Right renal pelvis (tissue), 4 donors: ENCODE measurements at regions not wholly inside any gene's neighbourhood (a gene's known extent, or its start where the extent isn't known, plus 50 kb on each side); places are given as distances from the start of the nearest gene placed in this dataset.

ENCODE experiments used
- DNase-seq, 4 donors: peaks; one replicate each; pipeline ENCODE4 v3.0.0-alpha.2; 2013; ENCODE audit warnings: low read depth in 4 of 4, low spot score in 3 of 4, missing footprints in 1 of 4

DNA sequence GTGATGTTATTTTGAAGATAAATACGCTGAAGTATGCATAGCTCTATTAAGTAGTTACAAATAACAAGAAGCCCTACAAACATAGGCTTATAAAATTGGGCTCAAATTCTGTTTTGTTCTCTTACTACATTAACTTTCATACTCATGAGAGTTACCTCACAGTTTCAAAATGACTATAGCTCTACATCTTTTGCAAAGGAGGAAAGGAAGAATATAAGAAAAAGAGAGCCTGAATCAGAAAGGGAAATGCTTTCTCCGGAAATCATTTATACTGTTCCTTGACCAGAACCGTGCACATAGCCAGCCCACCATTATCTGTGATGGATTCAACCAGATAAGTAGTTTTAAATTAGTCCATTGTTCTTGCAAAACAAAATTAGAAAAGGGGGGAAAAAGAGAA lies 1252.1 kb downstream of the NCAM2 start:
- no peak for DNase-seq

DNA sequence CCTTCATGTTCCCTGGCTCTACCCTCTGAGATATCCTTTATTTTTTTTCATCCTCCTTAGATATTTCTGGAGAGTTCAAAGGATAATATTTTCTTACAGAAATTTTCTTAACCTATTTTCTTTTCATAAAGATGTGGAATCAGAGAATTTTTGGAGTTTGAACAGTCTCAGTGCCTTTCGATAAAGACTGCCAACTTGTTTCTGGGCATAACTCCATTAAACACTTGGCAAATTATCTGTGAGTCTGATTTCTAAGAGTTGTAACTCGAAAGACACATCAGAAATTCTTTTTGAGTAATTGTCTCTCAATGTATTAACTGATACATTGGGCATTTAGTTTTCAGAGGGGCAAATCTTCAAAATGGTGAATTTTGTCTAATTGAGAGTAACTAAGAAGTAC lies 1255.6 kb downstream of the NCAM2 start:
- no peak for DNase-seq

DNA sequence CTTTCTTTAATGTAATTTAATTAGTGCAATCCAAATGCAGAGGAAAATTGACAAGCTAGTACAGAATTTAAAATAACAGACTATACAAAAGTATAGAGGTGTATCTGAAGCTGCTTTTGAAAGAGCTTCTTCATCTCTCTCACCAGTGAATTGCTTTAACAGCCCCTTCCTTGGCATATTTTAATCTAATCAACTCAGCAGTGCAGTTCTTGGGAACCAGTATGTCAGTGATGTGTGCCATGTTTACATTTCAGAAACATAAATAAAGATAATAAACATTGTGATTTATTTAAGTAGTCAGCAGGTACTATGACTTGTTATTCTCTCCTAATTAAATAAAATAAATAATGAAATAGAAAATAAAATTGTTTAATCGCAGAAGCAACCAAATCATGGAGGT lies 1260.6 kb downstream of the NCAM2 start:
- DNase-seq = no peak

DNA sequence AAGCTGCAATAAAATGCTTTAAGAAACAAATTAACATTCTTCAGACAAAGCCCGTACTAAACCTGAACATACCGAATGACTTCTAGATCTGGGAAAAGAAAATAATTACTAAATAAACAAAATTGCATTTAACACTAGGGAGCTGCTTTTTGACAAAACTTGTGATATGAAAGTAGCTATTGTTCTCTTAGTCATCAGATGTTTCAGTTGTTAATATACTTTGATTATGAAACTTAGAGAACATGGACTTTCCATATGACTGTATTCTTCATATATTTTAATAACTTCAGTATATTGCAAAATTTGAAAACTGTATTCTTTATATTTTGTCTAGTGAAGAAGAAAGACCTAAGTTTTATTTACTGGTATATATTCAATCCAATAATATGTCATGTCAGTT lies 1262.1 kb downstream of the NCAM2 start:
- no peak for DNase-seq

DNA sequence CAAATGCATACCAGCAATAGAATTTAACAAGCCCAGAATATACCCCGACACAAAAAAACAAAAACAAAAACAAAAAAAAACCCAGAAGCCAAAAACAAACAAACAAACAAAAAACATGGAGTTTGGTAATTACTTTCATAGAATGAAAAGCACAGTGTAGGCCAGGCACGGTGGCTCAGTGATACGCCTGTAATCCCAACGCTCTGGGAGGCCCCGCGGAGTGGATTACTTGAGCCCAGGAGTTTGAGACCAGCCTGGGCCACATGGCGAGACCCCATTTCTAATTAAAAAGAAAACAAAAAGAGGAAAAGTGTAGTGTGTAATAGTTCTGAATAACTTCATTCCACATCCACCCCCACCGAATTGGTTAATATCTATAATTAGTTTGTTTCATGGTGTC lies 1265.7 kb downstream of the NCAM2 start:
- DNase-seq = no peak

DNA sequence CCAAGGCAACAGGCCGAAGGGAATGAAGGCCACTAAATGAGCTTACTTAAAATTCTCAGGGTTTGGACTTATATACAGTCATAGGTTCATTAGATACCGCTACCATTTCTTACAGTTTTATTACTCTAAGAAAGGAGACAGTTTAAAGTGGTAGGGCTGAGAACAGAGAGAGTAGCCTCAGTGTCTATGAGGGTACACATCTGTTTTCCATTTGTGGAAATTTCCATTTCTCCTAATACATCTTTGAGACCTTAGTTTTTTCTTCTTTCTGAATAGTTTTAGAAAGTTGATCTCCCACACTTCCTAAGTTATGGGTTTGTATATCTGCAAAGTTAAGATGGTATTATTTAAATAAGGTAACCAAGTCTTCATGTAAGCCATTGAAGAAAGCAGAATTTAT lies 1279.1 kb downstream of the NCAM2 start:
- DNase-seq = no peak

DNA sequence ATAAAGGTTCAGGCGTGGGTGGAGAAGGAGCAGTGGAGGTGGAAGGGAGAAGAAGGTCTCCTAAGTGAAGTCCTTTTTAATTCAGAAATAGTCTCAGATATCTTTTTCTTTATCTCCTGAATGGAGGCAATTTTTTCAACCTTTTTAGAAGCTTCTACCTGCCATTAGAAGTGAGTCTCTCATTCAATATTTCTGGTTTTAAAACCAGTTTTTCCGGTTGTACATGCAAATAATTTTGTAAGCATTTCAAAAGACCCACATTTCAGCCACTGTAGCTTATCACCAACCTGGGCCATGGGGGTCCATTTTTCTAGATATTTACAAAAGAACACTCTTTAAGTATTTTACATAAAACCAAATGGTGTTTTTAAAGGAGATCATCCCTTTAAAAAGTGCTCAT lies 1280.2 kb downstream of the NCAM2 start:
- DNase-seq = no peak

DNA sequence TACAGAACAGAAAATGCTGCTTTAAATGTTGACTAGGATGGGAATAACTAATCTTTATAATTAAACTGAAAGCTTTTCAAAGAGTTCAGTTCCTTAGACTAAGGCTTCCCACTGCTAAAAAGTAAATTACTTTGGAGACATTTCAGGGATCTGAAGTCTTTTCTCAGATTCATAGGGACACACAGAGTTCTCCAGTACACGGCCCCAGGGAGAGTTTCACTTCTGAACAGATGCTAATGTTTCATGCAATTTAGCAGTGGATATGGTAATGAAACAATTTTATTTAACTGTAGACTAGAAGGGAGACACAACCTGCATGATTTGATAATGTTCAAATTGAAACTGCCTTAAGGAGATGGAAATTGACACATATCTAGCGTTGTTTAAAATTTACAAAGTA lies 1282.6 kb downstream of the NCAM2 start:
- DNase-seq = no peak

DNA sequence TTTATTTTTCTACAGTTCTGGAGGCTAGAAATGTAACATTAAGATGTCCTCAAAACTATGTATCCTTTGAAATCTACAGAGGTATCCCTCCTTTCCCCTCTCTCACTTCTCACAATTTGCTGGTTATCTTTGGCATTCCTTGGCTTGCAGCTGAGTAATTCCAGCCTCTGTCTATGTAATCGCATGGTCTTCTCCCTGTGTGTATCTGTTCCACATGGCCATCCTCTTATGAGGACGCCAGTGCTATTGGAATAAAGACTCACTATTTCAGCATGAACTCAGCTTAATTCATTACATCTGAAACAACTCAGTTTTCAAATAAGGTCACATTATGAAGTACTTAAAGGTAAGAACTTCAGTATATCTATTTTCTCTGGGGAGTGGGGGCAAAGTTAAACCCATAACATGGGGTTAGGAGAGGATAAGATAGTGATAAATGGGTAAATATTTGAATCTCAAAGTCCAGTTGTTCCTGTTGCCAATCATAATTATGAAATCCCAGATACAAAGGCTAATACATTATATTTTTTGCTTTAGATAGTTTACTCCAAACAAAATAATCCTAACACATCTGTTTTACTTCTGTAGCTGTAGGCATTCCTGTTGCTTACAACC lies 1290.8 kb downstream of the NCAM2 start:
- no peak for DNase-seq

DNA sequence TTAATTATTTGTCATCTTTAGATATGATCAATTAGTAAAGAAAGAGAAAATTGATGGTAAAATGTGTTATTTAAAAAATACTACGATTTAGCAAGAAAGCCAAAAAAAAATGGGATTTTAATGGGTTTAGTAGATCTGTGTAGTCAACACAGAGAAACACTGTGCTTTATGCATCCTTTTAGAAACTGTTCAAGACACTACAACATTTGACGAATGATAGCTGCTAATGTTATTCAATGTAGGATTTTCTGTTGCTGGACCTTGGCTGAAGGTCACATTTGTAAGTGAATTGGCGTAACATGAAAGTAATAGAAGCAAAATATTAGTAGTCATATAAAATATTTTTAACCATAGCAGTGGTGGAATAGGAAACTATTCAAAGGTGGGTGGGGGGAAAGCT lies 1293.9 kb downstream of the NCAM2 start:
- no peak for DNase-seq

DNA sequence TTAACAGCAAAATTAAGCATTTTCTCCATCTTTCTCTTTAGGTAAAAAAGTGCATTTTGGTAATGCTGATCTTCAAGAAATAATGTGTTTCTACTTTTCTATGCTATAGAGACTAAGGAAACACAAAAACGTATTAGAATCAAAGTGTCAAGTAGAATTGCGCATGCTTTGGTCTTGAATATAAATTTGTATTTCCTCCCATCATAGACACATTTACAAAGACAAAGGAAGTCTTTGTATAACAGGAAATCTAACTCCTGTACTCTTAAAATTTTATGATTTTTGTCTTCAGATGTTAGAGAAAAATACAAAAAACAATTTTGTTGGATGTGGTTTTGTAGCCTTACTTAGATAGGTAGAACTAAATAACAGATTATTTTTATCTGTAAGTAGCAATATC lies 1299.4 kb downstream of the NCAM2 start:
- no peak for DNase-seq

DNA sequence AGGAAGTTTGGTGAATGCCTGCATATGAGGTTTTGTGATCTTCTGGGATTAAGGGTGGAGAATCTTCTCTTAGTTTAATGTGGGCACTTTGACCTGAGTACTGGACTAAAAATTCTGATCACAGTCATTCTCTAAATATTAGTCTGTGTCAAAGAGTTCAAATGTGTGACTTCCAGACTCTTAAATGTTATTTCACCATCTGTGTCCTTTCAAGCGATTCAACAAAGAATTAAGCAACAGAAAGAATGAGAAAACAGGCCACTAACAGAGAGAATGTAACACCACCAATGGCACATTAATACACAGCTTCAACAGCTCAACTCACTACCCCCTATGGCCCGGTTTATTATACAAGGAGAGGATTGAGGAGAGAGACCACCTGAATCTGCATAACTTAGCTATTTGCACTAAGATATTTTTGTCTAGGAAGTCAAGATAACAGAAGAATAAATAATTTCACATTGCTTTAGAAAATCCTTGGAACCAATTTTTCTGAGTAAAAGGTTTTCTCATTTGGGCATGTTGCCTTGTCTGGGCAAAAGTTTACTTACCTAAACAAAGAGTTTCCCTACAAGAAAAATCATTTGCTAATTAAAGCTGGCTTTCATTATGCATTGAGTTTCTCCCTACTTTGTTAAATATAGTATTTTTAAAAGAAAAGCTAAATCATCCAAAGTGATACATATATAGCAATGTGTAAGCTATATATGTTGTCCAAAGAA lies 1313.7 kb downstream of the NCAM2 start:
- DNase-seq = no peak

DNA sequence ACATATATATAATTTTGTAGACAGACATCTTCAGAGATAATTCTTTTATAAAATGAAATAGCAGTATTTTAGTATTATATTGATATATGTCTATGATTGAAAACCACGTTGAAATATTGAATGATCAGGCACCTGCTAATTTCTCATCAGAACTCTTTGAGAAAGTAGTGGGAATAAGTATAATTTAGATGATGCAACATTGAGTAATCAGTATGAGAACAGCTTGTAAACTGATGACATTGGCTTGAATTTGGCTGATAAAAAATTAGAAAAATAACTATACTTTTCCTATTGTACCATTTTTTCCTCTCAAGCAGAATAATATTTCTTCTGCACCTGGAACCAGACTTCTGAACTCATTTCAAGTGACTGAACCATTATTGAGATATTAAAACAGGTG lies 1316.8 kb downstream of the NCAM2 start:
- no peak for DNase-seq

DNA sequence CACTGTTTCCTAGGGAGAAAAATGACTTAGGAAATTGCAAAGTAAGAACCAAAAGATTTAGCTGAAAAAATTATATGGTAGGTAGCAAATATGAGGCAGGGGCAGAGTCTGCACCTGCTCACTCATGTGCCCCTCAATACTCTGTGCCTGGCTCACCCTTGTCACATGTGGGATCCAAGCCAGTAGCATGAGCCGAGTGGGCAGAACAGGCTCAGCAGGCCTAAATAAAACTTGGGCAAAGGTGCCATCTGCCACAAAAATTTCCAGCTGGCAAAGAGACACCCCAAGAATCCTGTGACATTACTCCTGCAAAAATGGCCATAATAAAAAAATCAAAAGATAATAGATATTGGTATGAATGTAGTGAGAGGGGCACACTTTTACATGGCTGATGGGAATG lies 1321.2 kb downstream of the NCAM2 start:
- DNase-seq = no peak

DNA sequence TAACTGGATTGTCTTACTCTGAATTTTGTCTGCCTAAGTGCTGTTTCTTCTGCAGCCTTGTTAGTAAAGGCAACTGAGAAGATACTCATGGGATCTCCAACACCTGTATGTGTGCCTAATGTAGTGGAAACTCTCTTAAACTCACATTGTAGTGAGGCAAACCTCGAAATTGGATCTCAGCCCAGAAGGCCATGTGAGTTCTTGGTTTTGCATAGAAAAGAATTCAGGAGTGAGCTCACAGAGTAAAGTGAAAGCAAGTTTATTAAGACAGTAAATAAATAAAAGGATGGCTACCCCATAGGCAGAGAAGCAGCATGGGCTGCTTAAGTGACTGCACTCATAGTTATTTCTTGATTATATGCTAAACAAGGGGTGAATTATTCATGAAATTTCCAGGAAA lies 1344.7 kb downstream of the NCAM2 start:
- no peak for DNase-seq

DNA sequence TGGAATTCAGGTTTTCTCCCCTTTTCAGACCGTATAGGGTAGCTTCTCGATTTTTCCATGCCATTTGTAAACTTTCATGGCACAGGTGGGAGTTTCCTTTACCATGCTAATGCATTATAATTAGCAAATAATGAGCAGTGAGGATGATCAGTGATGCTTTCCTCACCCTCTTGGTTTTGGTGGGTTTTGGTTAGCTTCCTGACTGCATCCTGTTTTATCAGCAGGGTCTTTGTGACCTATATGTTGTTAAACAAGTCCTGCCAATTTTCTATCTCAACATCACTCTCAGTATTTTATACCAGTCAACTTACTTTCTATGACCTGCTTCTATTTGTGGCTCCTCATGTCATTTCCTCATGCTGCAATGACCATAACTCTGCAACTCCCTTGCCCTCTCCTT lies 1345.1 kb downstream of the NCAM2 start:
- DNase-seq = no peak

DNA sequence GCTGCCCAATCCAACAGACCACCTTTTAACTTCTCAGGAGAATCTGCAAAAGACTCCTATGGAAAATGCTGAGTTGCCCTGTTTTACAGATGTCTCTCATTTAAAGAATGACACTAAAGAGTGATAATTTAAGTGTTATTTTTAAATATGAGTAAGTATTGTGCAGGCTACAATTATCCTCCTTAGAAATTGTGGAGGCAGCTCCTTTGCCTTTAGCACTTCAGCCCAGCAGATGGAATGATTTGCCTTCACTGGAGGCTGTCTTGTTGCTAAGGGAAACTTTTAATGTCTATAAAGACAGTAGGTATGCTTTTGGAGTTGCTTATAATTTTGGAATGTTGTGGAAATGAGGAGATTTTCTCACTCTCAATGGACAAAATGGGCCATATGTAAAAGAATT lies 1345.5 kb downstream of the NCAM2 start:
- DNase-seq = no peak

DNA sequence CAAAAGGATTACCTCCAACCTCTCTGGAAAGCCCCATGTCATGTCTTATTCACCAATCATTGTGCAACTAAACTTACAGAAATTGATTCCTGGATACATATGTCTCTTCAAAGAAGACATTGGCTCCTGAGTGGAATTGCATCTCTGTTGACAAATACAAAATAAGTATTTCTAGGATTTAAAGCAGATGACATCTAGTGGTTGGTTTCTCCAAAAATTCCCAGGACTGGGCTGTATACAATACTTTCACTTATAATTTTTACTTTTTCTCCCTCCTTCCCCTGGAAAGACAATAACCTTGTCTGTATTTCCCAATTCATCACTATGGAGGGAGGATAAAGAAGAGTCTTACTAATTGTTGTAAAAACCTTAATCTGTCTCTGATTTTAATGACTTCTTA lies 1347.4 kb downstream of the NCAM2 start:
- DNase-seq = no peak

DNA sequence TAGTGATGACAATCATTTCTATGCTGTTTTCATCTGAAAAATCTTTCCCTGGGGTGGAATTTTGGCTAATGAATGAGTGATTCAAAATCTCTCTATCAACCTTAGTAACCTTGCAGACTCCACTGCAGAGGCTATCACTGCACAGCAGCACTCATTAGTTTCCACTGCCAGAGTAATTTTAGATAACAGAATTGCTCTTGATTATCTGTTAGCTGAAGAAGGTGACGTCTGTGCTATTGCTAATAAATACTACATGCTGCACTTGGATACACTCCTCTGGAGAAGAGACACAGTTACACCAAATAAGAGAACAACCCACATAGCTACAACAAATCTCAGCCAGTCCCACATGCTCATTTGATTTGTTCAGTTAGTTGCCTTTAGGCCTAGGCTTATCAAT lies 1348.4 kb downstream of the NCAM2 start:
- DNase-seq = no peak

DNA sequence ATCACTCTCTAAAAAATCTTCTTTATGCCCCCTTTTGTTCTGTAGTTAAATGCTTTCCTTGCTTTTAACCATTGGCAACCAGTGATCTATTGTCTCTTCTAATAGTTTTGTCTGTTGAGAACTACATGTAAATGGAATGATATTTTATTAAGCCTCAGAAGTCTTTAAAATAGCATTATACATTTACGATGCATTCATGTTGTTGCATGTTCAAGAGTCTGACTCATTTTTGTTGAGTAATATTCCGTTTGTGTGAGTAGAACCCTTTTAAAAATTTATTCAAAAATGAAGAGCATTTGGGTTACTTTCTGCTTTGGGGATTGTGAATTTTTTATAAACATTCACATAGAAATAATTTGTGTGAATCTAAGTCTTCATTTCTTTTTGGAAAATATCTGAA lies 1352.9 kb downstream of the NCAM2 start:
- no peak for DNase-seq

DNA sequence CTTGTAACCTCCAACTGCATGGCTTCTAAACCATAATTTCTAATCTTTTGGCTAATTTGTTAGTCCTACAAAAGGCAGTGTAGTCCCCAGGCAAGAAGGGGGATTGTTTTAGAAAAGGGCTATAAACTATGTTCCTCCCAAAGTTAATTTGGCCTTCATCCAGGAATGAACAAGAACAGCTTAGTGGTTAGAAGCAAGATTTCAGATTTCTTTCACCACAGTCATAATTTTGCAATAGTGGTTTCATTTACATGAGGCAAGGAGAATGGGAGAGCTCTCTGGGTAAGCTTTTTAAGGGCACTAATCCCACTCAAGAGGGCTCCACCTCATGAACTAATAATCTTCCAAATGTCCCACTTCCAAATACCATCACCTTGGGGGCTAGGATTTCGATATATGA lies 1353.9 kb downstream of the NCAM2 start:
- no peak for DNase-seq

DNA sequence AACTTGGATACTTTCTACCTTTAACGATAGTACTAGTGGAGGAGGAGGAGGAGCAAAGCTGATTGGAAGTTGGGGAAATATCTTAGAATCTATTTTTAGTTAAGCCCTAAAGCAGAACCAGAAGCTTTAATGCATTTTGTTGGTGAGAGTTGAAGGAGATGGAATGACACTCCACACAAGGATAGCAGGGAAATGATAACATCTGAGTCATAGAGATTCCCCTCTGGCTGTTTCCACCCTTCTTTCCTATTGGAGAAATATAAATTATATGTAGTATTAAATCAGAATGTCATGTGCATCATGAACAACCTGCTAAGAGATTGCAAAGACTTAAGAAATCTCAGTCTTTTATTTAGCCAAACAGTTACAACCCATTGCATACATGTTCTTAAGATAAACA lies 1357.7 kb downstream of the NCAM2 start:
- no peak for DNase-seq

DNA sequence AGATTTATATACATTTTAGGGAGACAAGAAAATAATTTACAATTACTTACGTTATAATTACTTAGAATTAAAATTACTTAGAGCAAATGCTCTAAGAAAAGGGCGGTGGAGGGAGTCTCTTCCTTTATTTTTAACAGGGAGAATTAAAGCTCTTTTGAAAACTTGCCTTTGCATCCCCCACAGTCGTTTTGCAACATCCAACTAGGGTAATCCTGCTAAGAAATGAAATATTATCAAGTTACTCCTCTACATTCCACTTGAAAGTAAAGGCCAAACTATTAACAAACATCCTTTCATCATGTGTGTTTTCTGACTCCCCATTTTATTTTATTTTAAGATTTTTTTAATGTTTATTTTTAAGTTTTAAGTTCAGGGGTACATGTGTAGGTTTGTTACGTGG lies 1358.5 kb downstream of the NCAM2 start:
- DNase-seq = no peak
